T-cell (primary cell): ENCODE measurements at regions not wholly inside any gene's neighbourhood (a gene's known extent, or its start where the extent isn't known, plus 50 kb on each side); places are given as distances from the start of the nearest gene placed in this dataset.

Experiments
- ATAC-seq, 4 experiments: fragments of 200-7000 bp in 3 of 4; fragments of 150-1000 bp in 1 of 4; cut with Tn5 transposase; replicated peaks in 1 of 4; 1 replicate in 3 of 4; 2 replicates in 1 of 4; pipeline ENCODE4 v1.10.0; 2021; ENCODE audit warnings: moderate library complexity in 3 of 4, mild to moderate bottlenecking in 2 of 4, moderate number of reproducible peaks in 1 of 4
- CTCF ChIA-PET, 2 donors: fragments of 300-600 bp; sonication (Branson Sonifier 250); formaldehyde crosslinking; loops; one replicate each; lab custom pipeline; 2022; ENCODE audit warnings: antibody characterized with exemption in 2 of 2; lab: Charles Lee
- POLR2A ChIA-PET, 2 donors: fragments of 300-600 bp; sonication (Branson Sonifier 250); formaldehyde crosslinking; loops; one replicate each; lab custom pipeline; 2022; ENCODE audit warnings: antibody characterized with exemption in 2 of 2; lab: Charles Lee
- DNase-seq, 35 experiments: peaks; one replicate each; pipeline versions ENCODE4 v3.0.0 to v3.0.0-alpha.2; 2013 to 2023
- H3K27ac ChIP-seq: one replicate; pipeline ENCODE4 v1.5.1; 2013; ENCODE audit warnings: low read length
- H3K27me3 ChIP-seq, 2 experiments: replicated peaks in 1 of 2; 1 replicate in 1 of 2; 2 replicates in 1 of 2; pipeline versions ENCODE4 v1.6.1 to v1.7.0; 2013; ENCODE audit warnings: low read length in 1 of 2, mixed read lengths in 1 of 2; ENCODE audit not compliant: control insufficient read depth in 2 of 2, insufficient read depth in 2 of 2; ENCODE audit errors: extremely low read depth in 1 of 2
- H3K36me3 ChIP-seq, 2 donors: 1 replicate in 1 of 2; 2 replicates in 1 of 2; pipeline versions ENCODE4 v1.6.1 to v1.7.0; 2013; ENCODE audit warnings: low read length in 1 of 2; ENCODE audit not compliant: control insufficient read depth in 2 of 2, insufficient read depth in 1 of 2; ENCODE audit errors: extremely low read depth in 1 of 2
- H3K4me1 ChIP-seq, 2 experiments: 1 replicate in 1 of 2; 2 replicates in 1 of 2; pipeline versions ENCODE4 v1.6.1 to v1.7.0; 2013; ENCODE audit warnings: low read length in 2 of 2, mixed read lengths in 1 of 2; ENCODE audit not compliant: insufficient read depth in 2 of 2, control insufficient read depth in 1 of 2; ENCODE audit errors: extremely low read depth in 1 of 2
- H3K4me3 ChIP-seq, 2 donors: 1 replicate in 1 of 2; 2 replicates in 1 of 2; pipeline versions ENCODE4 v1.5.1 to v1.7.0; 2013; ENCODE audit warnings: mild to moderate bottlenecking in 2 of 2, low read length in 1 of 2, moderate library complexity in 1 of 2; ENCODE audit not compliant: control insufficient read depth in 1 of 2; ENCODE audit errors: extremely low read depth in 1 of 2
- H3K9me3 ChIP-seq: 2 replicates; pipeline ENCODE4 v1.7.0; 2013
- H3K27ac Mint-ChIP-seq, 2 donors: one replicate each; pipeline ENCODE4 v1.8.0; 2020 to 2021; ENCODE audit warnings: mild to moderate bottlenecking in 2 of 2, mixed read lengths in 2 of 2
- H3K27me3 Mint-ChIP-seq, 2 donors: one replicate each; pipeline ENCODE4 v1.8.0; 2021 to 2022; ENCODE audit warnings: mixed read lengths in 2 of 2
- H3K36me3 Mint-ChIP-seq: one replicate; pipeline ENCODE4 v1.8.0; 2021; ENCODE audit warnings: mixed read lengths
- H3K4me1 Mint-ChIP-seq, 3 donors: one replicate each; pipeline ENCODE4 v1.8.0; 2020 to 2022; ENCODE audit warnings: mixed read lengths in 3 of 3, mild to moderate bottlenecking in 1 of 3
- H3K4me3 Mint-ChIP-seq, 3 donors: one replicate each; pipeline ENCODE4 v1.8.0; 2020 to 2022; ENCODE audit warnings: mild to moderate bottlenecking in 3 of 3, mixed read lengths in 3 of 3, moderate library complexity in 3 of 3
- H3K9me3 Mint-ChIP-seq, 3 donors: one replicate each; pipeline ENCODE4 v1.8.0; 2020 to 2022; ENCODE audit warnings: mixed read lengths in 3 of 3
- WGBS: methylation state at CpG from one replicate; pipeline ENCODE4 v1.1.5; 2013; ENCODE audit warnings: missing lambda C conversion rate; ENCODE audit not compliant: insufficient coverage; 5-methylcytosine and 5-hydroxymethylcytosine counted together

GRCh38 chr4:27270435-27270834 is 409.8 kb downstream of the STIM2 start:
- CTCF ChIA-PET: no interaction called here
- Histone ChIP-seq H3K27me3 (no peaks in the 10 kb centered on the region), H3K36me3 (no peaks in the 10 kb centered on the region), H3K27ac (no peak overlapping the region), H3K4me1 (no peaks in the 10 kb centered on the region), H3K9me3 (no peaks in the 10 kb centered on the region), H3K4me3 (no peak overlapping the region)
- POLR2A ChIA-PET: no interaction called here
- H3K4me1 Mint-ChIP-seq: no peaks in the 10 kb centered on the region
- no peak overlapping the region for H3K4me3 Mint-ChIP-seq
- no CpG with 5 or more reads among the region's 1 CpG for WGBS
- H3K9me3 Mint-ChIP-seq: peaks cover 0 to 4% (median 0%) of the 10 kb centered on the region in 3 donors
- H3K27me3 Mint-ChIP-seq: peaks cover 0 to 7% of the 10 kb centered on the region in 2 donors
- H3K27ac Mint-ChIP-seq: no peak overlapping the region
- DNase-seq: no peak
- ATAC-seq: no peak
- H3K36me3 Mint-ChIP-seq: no peaks in the 10 kb centered on the region

- 90% methylated on average over 2 of the region's 4 CpGs for WGBS
- POLR2A ChIA-PET: no interaction called here
- Histone ChIP-seq H3K36me3 (no peaks in the 10 kb centered on the region), H3K4me1 (no peaks in the 10 kb centered on the region), H3K27me3 (no peaks in the 10 kb centered on the region), H3K4me3 (no peak overlapping the region), H3K27ac (no peak overlapping the region), H3K9me3 (no peaks in the 10 kb centered on the region)
- peaks cover 0 to 4% (median 0%) of the 10 kb centered on the region in 3 donors for H3K9me3 Mint-ChIP-seq
- no peak overlapping the region for H3K4me3 Mint-ChIP-seq
- no peaks in the 10 kb centered on the region for H3K36me3 Mint-ChIP-seq
- DNase-seq (no peak), ATAC-seq (no peak)
- CTCF ChIA-PET: interaction anchor here in 1 of 2 donors (0.6 kb wide), 1 partner anchor 38 kb away, joined by 4 read pairs; no protein-coding TSS in a partner anchor
- peaks cover 0 to 7% of the 10 kb centered on the region in 2 donors for H3K27me3 Mint-ChIP-seq
- H3K27ac Mint-ChIP-seq: no peak overlapping the region
- H3K4me1 Mint-ChIP-seq: no peaks in the 10 kb centered on the region
Observed at GRCh38 chr4:27271555-27271954, 410.9 kb downstream of the STIM2 start.

- no peak overlapping the region for H3K4me3 Mint-ChIP-seq
- ATAC-seq (no peak), DNase-seq (no peak)
- no peaks in the 10 kb centered on the region for H3K27me3 ChIP-seq
- no peaks in the 10 kb centered on the region for H3K36me3 ChIP-seq
- 0% methylated on average over 1 of the region's 1 CpG for WGBS
- no peak overlapping the region for H3K27ac ChIP-seq
- H3K4me1 ChIP-seq: no peaks in the 10 kb centered on the region
- H3K4me3 ChIP-seq: no peak overlapping the region
- H3K9me3 ChIP-seq: no peaks in the 10 kb centered on the region
- peaks cover 0 to 4% (median 0%) of the 10 kb centered on the region in 3 donors for H3K9me3 Mint-ChIP-seq
- no peaks in the 10 kb centered on the region for H3K4me1 Mint-ChIP-seq
- H3K27me3 Mint-ChIP-seq: peaks cover 0 to 7% of the 10 kb centered on the region in 2 donors
- ChIA-PET CTCF (no interaction called here), POLR2A (no interaction called here)
- no peaks in the 10 kb centered on the region for H3K36me3 Mint-ChIP-seq
- H3K27ac Mint-ChIP-seq: no peak overlapping the region
Observed at GRCh38 chr4:27272217-27272616, 411.6 kb downstream of the STIM2 start.

GRCh38 chr4:27276307-27277073 is 415.8 kb downstream of the STIM2 start:
- H3K27me3 Mint-ChIP-seq: peaks cover 0 to 7% of the 10 kb centered on the region in 2 donors
- POLR2A ChIA-PET: no interaction called here

GRCh38 chr4:27278615-27279375 is 418.2 kb downstream of the STIM2 start:
- DNase-seq (no peak), ATAC-seq (no peak)
- peaks cover 0 to 10% (median 4%) of the 10 kb centered on the region in 3 donors for H3K9me3 Mint-ChIP-seq
- no peak overlapping the region for H3K4me3 Mint-ChIP-seq
- no peaks in the 10 kb centered on the region for H3K4me1 Mint-ChIP-seq
- no peaks in the 10 kb centered on the region for H3K36me3 Mint-ChIP-seq
- H3K27ac ChIP-seq: no peak overlapping the region
- H3K27me3 Mint-ChIP-seq: peaks cover 0 to 7% of the 10 kb centered on the region in 2 donors
- no peaks in the 10 kb centered on the region for H3K9me3 ChIP-seq
- H3K36me3 ChIP-seq: no peaks in the 10 kb centered on the region
- no peaks in the 10 kb centered on the region for H3K4me1 ChIP-seq
- POLR2A ChIA-PET: no interaction called here
- H3K4me3 ChIP-seq: no peak overlapping the region
- no peaks in the 10 kb centered on the region for H3K27me3 ChIP-seq
- 58% methylated on average over 4 of the region's 5 CpGs for WGBS
- H3K27ac Mint-ChIP-seq: no peak overlapping the region
- CTCF ChIA-PET: no interaction called here

More at GRCh38 chr4:27276307-27277073, 415.8 kb downstream of the STIM2 start:
- Mint-ChIP-seq H3K4me3 (no peak overlapping the region), H3K4me1 (no peaks in the 10 kb centered on the region), H3K27ac (no peak overlapping the region), H3K9me3 (peaks cover 0 to 10% (median 4%) of the 10 kb centered on the region in 3 donors), H3K36me3 (no peaks in the 10 kb centered on the region)
- no peaks in the 10 kb centered on the region for H3K27me3 ChIP-seq
- no peak overlapping the region for H3K4me3 ChIP-seq
- CTCF ChIA-PET: interaction anchor here (0.5 to 1.2 kb wide), 3 partner anchors 21 to 1770 kb away, joined by 3 to 8 read pairs (median 3); no protein-coding TSS in a partner anchor
- DNase-seq: no peak
- no peaks in the 10 kb centered on the region for H3K4me1 ChIP-seq
- no peaks in the 10 kb centered on the region for H3K9me3 ChIP-seq
- no peaks in the 10 kb centered on the region for H3K36me3 ChIP-seq
- no peak for ATAC-seq
- 73% methylated on average over 2 of the region's 3 CpGs for WGBS
- H3K27ac ChIP-seq: no peak overlapping the region

- Histone ChIP-seq H3K4me3 (no peak overlapping the region), H3K27me3 (no peaks in the 10 kb centered on the region), H3K4me1 (no peaks in the 10 kb centered on the region), H3K9me3 (no peaks in the 10 kb centered on the region), H3K27ac (no peak overlapping the region), H3K36me3 (no peaks in the 10 kb centered on the region)
- no peak overlapping the region for H3K4me3 Mint-ChIP-seq
- POLR2A ChIA-PET: no interaction called here
- no peak overlapping the region for H3K27ac Mint-ChIP-seq
- CTCF ChIA-PET: no interaction called here
- H3K4me1 Mint-ChIP-seq: no peaks in the 10 kb centered on the region
- ATAC-seq (no peak), DNase-seq (no peak)
- peaks cover 0 to 9% (median 0%) of the 10 kb centered on the region in 3 donors for H3K9me3 Mint-ChIP-seq
- no peaks in the 10 kb centered on the region for H3K36me3 Mint-ChIP-seq
- 78% methylated on average over 3 of the region's 5 CpGs for WGBS
- H3K27me3 Mint-ChIP-seq: no peaks in the 10 kb centered on the region
Observed at GRCh38 chr4:27288496-27288895, 427.9 kb downstream of the STIM2 start.
